ENCODE measurements at regions not wholly inside any gene's neighbourhood (a gene's known extent, or its start where the extent isn't known, plus 50 kb on each side); places are given as distances from the start of the nearest gene placed in this dataset.
"Not testable (repeated sequence)": the region's sequence is repeated elsewhere in the genome, so short reads cannot be mapped to it uniquely, and the experiment has no call there.

- Histone ChIP-seq H3K9me3 (ENCODE audit: insufficient read depth, low read depth, low read length) (no peaks in the 10 kb centered on the region; the same call in 1 of the 2 replicates), H3K4me3 (ENCODE audit: low read length) (no peak overlapping the region)
Observed at GRCh38 chr7:92968502-92968901, 132.1 kb upstream of the CDK6 start.

GRCh38 chr7:92967238-92967637 is 130.9 kb upstream of the CDK6 start:
- Histone ChIP-seq H3K9me3 (ENCODE audit: insufficient read depth, low read depth, low read length) (no peaks in the 10 kb centered on the region; the same call in 1 of the 2 replicates), H3K4me1 (ENCODE audit: insufficient read depth, low read length) (no peaks in the 10 kb centered on the region), H3K36me3 (ENCODE audit: insufficient read depth, low read depth, low read length) (no peaks in the 10 kb centered on the region)

More at GRCh38 chr7:92968502-92968901, 132.1 kb upstream of the CDK6 start:
- Histone ChIP-seq H3K9ac (ENCODE audit: low read depth, low read length) (no peak overlapping the region), H3K36me3 (ENCODE audit: insufficient read depth, low read depth, low read length) (no peaks in the 10 kb centered on the region), H3K27me3 (ENCODE audit: insufficient read depth, low read length) (no peaks in the 10 kb centered on the region), H3K27ac (ENCODE audit: low read length) (no peak overlapping the region), H3K4me1 (ENCODE audit: insufficient read depth, low read length) (no peaks in the 10 kb centered on the region)

GRCh38 chr7:92964141-92964540 is 127.8 kb upstream of the CDK6 start:
- no peaks in the 10 kb centered on the region for H3K36me3 ChIP-seq (ENCODE audit: insufficient read depth, low read depth, low read length)
- no peaks in the 10 kb centered on the region for H3K27me3 ChIP-seq (ENCODE audit: insufficient read depth, low read length)
- no peak overlapping the region for H3K9ac ChIP-seq (ENCODE audit: low read depth, low read length)
- no peaks in the 10 kb centered on the region for H3K9me3 ChIP-seq (ENCODE audit: insufficient read depth, low read depth, low read length)
- no peaks in the 10 kb centered on the region for H3K4me1 ChIP-seq (ENCODE audit: insufficient read depth, low read length)
- H3K4me3 ChIP-seq (ENCODE audit: low read length): no peak overlapping the region
- H3K27ac ChIP-seq (ENCODE audit: low read length): no peak overlapping the region

More at GRCh38 chr7:92967238-92967637, 130.9 kb upstream of the CDK6 start:
- H3K9ac ChIP-seq (ENCODE audit: low read depth, low read length): no peak overlapping the region
- no peaks in the 10 kb centered on the region for H3K27me3 ChIP-seq (ENCODE audit: insufficient read depth, low read length)
- H3K27ac ChIP-seq (ENCODE audit: low read length): no peak overlapping the region
- no peak overlapping the region for H3K4me3 ChIP-seq (ENCODE audit: low read length)

- H3K4me3 ChIP-seq (ENCODE audit: low read length): no peak overlapping the region
- H3K27ac ChIP-seq (ENCODE audit: low read length): no peak overlapping the region
- no peaks in the 10 kb centered on the region for H3K27me3 ChIP-seq (ENCODE audit: insufficient read depth, low read length)
- H3K4me1 ChIP-seq (ENCODE audit: insufficient read depth, low read length): no peaks in the 10 kb centered on the region
- H3K9me3 ChIP-seq (ENCODE audit: insufficient read depth, low read depth, low read length): no peaks in the 10 kb centered on the region
- H3K9ac ChIP-seq (ENCODE audit: low read depth, low read length): no peak overlapping the region
- H3K36me3 ChIP-seq (ENCODE audit: insufficient read depth, low read depth, low read length): no peaks in the 10 kb centered on the region
Observed at GRCh38 chr7:92963566-92963965, 127.2 kb upstream of the CDK6 start.

GRCh38 chr7:92961961-92962360 is 125.6 kb upstream of the CDK6 start:
- H3K4me1 ChIP-seq (ENCODE audit: insufficient read depth, low read length): no peaks in the 10 kb centered on the region
- H3K27ac ChIP-seq (ENCODE audit: low read length): no peak overlapping the region
- H3K27me3 ChIP-seq (ENCODE audit: insufficient read depth, low read length): no peaks in the 10 kb centered on the region
- H3K9me3 ChIP-seq (ENCODE audit: insufficient read depth, low read depth, low read length): no peaks in the 10 kb centered on the region
- no peak overlapping the region for H3K9ac ChIP-seq (ENCODE audit: low read depth, low read length)
- H3K36me3 ChIP-seq (ENCODE audit: insufficient read depth, low read depth, low read length): no peaks in the 10 kb centered on the region
- H3K4me3 ChIP-seq (ENCODE audit: low read length): no peak overlapping the region

GRCh38 chr7:92956575-92956974 is 120.2 kb upstream of the CDK6 start:
- Histone ChIP-seq H3K36me3 (ENCODE audit: insufficient read depth, low read depth, low read length) (no peaks in the 10 kb centered on the region), H3K4me3 (ENCODE audit: low read length) (no peak overlapping the region), H3K27ac (ENCODE audit: low read length) (no peak overlapping the region), H3K4me1 (ENCODE audit: insufficient read depth, low read length) (no peaks in the 10 kb centered on the region), H3K27me3 (ENCODE audit: insufficient read depth, low read length) (no peaks in the 10 kb centered on the region), H3K9me3 (ENCODE audit: insufficient read depth, low read depth, low read length) (peaks cover 4% of the 10 kb centered on the region; the same call in 1 of the 2 replicates), H3K9ac (ENCODE audit: low read depth, low read length) (no peak overlapping the region)

- H3K9ac ChIP-seq (ENCODE audit: low read depth, low read length): no peak overlapping the region
- no peaks in the 10 kb centered on the region for H3K27me3 ChIP-seq (ENCODE audit: insufficient read depth, low read length)
- no peak overlapping the region for H3K4me3 ChIP-seq (ENCODE audit: low read length)
- no peak overlapping the region for H3K27ac ChIP-seq (ENCODE audit: low read length)
- no peaks in the 10 kb centered on the region for H3K4me1 ChIP-seq (ENCODE audit: insufficient read depth, low read length)
- H3K9me3 ChIP-seq (ENCODE audit: insufficient read depth, low read depth, low read length): peaks cover 4% of the 10 kb centered on the region; the same call in 1 of the 2 replicates
- no peaks in the 10 kb centered on the region for H3K36me3 ChIP-seq (ENCODE audit: insufficient read depth, low read depth, low read length)
Observed at GRCh38 chr7:92955081-92955480, 118.7 kb upstream of the CDK6 start.

- Histone ChIP-seq H3K4me3 (ENCODE audit: low read length) (no peak overlapping the region), H3K27ac (ENCODE audit: low read length) (no peak overlapping the region), H3K9me3 (ENCODE audit: insufficient read depth, low read depth, low read length) (peaks cover 4% of the 10 kb centered on the region; the same call in 1 of the 2 replicates), H3K4me1 (ENCODE audit: insufficient read depth, low read length) (no peaks in the 10 kb centered on the region), H3K9ac (ENCODE audit: low read depth, low read length) (no peak overlapping the region), H3K36me3 (ENCODE audit: insufficient read depth, low read depth, low read length) (no peaks in the 10 kb centered on the region), H3K27me3 (ENCODE audit: insufficient read depth, low read length) (no peaks in the 10 kb centered on the region)
Observed at GRCh38 chr7:92953657-92954056, 117.3 kb upstream of the CDK6 start.

- H3K9me3 ChIP-seq (ENCODE audit: insufficient read depth, low read depth, low read length): no peaks in the 10 kb centered on the region
- no peak overlapping the region for H3K4me3 ChIP-seq (ENCODE audit: low read length)
- no peak overlapping the region for H3K9ac ChIP-seq (ENCODE audit: low read depth, low read length)
- H3K27me3 ChIP-seq (ENCODE audit: insufficient read depth, low read length): no peaks in the 10 kb centered on the region
- no peak overlapping the region for H3K27ac ChIP-seq (ENCODE audit: low read length)
- no peaks in the 10 kb centered on the region for H3K36me3 ChIP-seq (ENCODE audit: insufficient read depth, low read depth, low read length)
- no peaks in the 10 kb centered on the region for H3K4me1 ChIP-seq (ENCODE audit: insufficient read depth, low read length)
Observed at GRCh38 chr7:92949748-92950147, 113.4 kb upstream of the CDK6 start.

GRCh38 chr7:92945840-92946239 is 109.5 kb upstream of the CDK6 start:
- no peak overlapping the region for H3K27ac ChIP-seq (ENCODE audit: low read length)
- H3K9ac ChIP-seq (ENCODE audit: low read depth, low read length): no peak overlapping the region
- no peaks in the 10 kb centered on the region for H3K4me1 ChIP-seq (ENCODE audit: insufficient read depth, low read length)
- H3K9me3 ChIP-seq (ENCODE audit: insufficient read depth, low read depth, low read length): no peaks in the 10 kb centered on the region
- H3K36me3 ChIP-seq (ENCODE audit: insufficient read depth, low read depth, low read length): no peaks in the 10 kb centered on the region
- H3K4me3 ChIP-seq (ENCODE audit: low read length): no peak overlapping the region
- no peaks in the 10 kb centered on the region for H3K27me3 ChIP-seq (ENCODE audit: insufficient read depth, low read length)

- H3K27me3 ChIP-seq (ENCODE audit: insufficient read depth, low read length): no peaks in the 10 kb centered on the region
- H3K9ac ChIP-seq (ENCODE audit: low read depth, low read length): no peak overlapping the region
- H3K9me3 ChIP-seq (ENCODE audit: insufficient read depth, low read depth, low read length): no peaks in the 10 kb centered on the region
- H3K4me1 ChIP-seq (ENCODE audit: insufficient read depth, low read length): no peaks in the 10 kb centered on the region
- H3K27ac ChIP-seq (ENCODE audit: low read length): no peak overlapping the region
- H3K4me3 ChIP-seq (ENCODE audit: low read length): no peak overlapping the region
- no peaks in the 10 kb centered on the region for H3K36me3 ChIP-seq (ENCODE audit: insufficient read depth, low read depth, low read length)
Observed at GRCh38 chr7:92944633-92945032, 108.3 kb upstream of the CDK6 start.

GRCh38 chr7:92942706-92943105 is 106.3 kb upstream of the CDK6 start:
- H3K27ac ChIP-seq (ENCODE audit: low read length); H3K4me3 ChIP-seq (ENCODE audit: low read length); H3K9ac ChIP-seq (ENCODE audit: low read depth, low read length); H3K36me3 ChIP-seq (ENCODE audit: insufficient read depth, low read depth, low read length); H3K9me3 ChIP-seq (ENCODE audit: insufficient read depth, low read depth, low read length); H3K4me1 ChIP-seq (ENCODE audit: insufficient read depth, low read length); H3K27me3 ChIP-seq (ENCODE audit: insufficient read depth, low read length): not testable (repeated sequence)

Data from iPS-20b (cell line).